C4-2B (cell line): ENCODE measurements at regions not wholly inside any gene's neighbourhood (a gene's known extent, or its start where the extent isn't known, plus 50 kb on each side); places are given as distances from the start of the nearest gene placed in this dataset.

Experiments used
- H3K27ac ChIP-seq: fragments of 450-650 bp; 2 replicates; pipeline ENCODE4 v1.5.1; 2017
- ZFX ChIP-seq: fragments of 450-650 bp; IDR thresholded peaks from 2 replicates; pipeline ENCODE4 v1.6.1; 2017
- TF ChIP-seq, protein P1 (sequence below): fragments of 450-650 bp; conservative IDR thresholded peaks from 2 replicates; pipeline ENCODE4 v1.5.1; 2017; ENCODE audit warnings: mild to moderate bottlenecking

DNA sequence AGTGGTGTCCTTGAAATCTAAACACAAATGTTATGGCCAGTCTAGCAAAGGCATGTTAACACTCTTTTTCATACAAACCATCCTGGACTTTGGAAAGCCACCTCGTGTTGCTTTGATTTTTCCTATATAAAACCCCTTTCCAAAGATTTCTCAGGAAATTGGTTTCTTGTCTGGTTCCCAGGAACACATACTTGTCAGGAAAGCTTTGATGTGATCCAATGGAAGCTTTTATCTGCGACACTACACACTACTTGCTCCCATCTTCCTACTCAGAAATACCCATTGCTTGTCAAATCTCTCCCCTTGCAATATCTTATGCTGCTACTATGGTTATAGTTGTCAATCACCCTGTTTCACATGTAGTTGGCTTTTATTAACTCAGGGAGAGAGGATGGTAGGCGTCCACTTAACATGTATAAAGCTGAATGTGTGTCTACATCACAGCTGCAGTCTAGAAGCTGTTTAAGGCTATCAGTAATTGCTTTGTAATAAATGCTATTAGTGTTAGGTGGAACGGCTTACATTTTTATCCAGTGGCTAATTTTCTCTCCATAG is 189.6 kb downstream of the GPAM start:
- TF ChIP-seq, protein P1, sequence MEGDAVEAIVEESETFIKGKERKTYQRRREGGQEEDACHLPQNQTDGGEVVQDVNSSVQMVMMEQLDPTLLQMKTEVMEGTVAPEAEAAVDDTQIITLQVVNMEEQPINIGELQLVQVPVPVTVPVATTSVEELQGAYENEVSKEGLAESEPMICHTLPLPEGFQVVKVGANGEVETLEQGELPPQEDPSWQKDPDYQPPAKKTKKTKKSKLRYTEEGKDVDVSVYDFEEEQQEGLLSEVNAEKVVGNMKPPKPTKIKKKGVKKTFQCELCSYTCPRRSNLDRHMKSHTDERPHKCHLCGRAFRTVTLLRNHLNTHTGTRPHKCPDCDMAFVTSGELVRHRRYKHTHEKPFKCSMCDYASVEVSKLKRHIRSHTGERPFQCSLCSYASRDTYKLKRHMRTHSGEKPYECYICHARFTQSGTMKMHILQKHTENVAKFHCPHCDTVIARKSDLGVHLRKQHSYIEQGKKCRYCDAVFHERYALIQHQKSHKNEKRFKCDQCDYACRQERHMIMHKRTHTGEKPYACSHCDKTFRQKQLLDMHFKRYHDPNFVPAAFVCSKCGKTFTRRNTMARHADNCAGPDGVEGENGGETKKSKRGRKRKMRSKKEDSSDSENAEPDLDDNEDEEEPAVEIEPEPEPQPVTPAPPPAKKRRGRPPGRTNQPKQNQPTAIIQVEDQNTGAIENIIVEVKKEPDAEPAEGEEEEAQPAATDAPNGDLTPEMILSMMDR: no peak
- TF ChIP-seq ZFX: no peak
- no peak overlapping the region for H3K27ac ChIP-seq

DNA sequence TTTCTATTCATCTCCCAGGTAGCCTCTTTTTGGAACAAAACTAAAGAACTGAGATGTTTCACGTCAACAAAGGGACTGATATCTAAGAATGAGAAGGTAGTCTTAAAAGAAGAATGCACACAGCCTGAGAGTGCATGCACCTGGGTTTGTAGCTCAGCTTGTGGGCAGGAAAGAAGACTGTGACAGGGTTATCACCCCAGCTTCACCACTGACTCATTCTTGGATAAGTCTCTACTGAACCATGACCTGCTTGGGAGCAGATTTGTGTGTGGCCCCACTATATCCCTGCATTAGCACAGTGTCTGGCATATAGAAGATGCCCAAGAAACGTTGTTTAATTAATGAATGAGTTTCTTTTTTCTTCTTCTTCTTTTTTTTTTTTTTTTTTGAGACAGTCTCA is 187.5 kb downstream of the GPAM start:
- H3K27ac ChIP-seq: no peak overlapping the region
- TF ChIP-seq, protein P1: no peak
- no peak for TF ChIP-seq ZFX

DNA sequence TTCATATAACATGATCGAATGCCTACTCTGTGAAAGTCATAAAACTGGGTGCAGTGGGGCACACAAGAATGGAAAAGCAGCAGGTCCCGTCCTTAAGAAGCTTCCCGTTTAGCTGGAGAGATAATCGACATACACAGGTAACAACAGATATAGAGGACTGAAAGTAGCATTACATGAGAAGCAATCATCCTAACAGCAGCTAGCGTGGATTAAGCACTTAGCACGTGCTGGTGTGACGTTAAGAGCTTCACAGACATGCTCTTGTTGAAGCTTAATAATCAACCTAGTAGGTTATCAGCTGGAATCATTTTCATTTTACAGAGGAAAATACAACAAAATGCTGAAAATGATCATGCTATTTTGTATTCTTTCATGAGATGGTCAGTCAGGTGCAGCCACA is 184.8 kb downstream of the GPAM start:
- no peak overlapping the region for H3K27ac ChIP-seq
- TF ChIP-seq, protein P1: no peak
- no peak for TF ChIP-seq ZFX

DNA sequence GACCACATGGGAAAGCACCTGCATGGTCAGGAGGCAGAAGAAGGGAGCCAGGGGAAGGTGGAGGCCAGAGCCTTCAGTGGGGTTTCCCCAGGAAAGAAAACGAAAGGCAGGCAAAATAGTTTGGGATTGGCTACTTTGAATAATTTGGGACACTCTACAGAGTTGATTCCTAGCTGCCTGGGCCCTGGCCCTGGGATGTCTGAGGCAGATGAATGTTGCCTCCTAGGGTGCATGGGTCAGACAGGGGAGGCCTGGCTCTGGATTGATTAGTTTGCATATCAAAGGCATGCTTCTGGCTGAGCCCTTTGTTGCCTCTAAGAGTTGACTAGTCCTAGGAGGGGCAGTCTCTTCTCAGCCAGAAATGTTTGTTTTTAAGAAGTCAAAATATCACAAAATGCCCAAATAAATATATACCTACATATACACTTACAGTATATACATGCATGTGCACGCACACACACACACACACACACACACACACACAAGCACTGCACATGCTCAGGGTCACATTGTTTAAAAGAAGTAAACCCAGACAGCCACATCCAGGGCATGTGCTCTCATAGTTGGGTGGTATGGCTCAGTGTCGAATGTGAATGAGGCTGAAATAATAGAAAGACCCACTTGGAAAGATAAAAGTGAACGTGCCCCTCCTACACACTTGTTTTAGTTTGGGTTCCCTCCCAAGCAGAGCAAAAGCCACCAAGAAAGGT is 184.2 kb downstream of the GPAM start:
- TF ChIP-seq ZFX: no peak
- TF ChIP-seq, protein P1: no peak
- H3K27ac ChIP-seq: no peak overlapping the region

DNA sequence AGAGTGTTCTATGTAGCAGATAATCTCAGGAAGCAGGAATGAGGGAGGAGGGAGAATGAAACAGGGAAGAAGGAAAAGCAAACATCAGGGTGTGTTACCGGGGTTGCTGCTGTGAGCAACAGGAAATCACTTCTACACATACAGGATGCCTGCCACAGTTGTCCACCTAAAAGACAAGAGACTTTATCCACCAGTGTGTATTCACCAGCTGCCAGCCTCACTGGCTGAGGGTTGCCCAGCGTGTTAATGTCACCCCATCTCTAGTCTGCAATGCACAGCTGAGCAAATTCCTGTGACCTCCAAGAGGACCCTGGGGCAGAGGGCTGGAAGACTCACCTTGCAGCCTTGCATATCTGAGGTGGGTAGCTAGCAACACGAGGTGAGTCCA is 183.7 kb downstream of the GPAM start:
- no peak overlapping the region for H3K27ac ChIP-seq
- TF ChIP-seq, protein P1: no peak
- no peak for TF ChIP-seq ZFX

DNA sequence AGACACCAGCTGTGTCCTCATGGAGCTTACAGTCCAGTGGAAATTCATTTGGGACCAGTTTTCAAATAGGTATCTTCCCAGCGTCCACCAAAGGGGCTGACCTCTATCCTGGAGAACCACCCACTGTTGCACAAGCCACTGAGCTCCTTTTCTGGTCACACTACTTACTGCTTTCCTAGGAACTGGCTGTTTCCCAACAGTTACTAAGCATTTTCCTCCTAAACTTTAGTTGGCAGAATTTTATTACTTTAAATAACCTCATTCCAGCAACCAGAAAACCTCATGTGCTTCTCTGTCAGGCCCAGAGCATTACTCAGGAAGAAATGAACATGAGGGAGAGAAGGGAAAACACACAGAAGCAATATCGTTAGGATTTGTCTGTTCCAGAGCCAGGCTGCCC is 183.1 kb downstream of the GPAM start:
- H3K27ac ChIP-seq: no peak overlapping the region
- TF ChIP-seq, protein P1: no peak
- TF ChIP-seq ZFX: no peak

DNA sequence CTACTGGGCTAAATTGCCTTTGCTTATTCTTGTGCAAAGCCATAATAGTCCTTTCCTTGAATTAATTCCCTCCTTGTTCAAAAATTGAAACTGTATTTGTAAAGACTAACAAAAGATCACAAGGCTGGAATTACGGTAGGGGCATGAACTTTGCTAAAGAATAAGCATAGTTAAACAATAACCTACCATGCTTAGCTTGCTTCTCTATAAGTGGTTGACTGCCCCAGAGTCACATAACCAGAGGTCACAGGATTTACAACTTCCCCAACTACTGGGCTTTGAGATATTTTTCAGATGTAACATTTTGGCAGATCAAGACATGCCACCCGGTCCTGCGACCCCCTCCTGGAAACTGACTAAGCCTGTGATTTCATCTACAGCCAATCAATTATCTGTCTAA is 181.4 kb downstream of the GPAM start:
- TF ChIP-seq ZFX: no peak
- TF ChIP-seq, protein P1: no peak
- H3K27ac ChIP-seq: no peak overlapping the region
